GM18511 (cell line): ENCODE measurements at regions not wholly inside any gene's neighbourhood (a gene's known extent, or its start where the extent isn't known, plus 50 kb on each side); places are given as distances from the start of the nearest gene placed in this dataset.
"Not testable (repeated sequence)": the region's sequence is repeated elsewhere in the genome, so short reads cannot be mapped to it uniquely, and the experiment has no call there.

ENCODE experiments used
- ATAC-seq: cut with Tn5 transposase; IDR thresholded peaks from one replicate; pipeline ENCODE4 v1.9.1; 2021; ENCODE audit warnings: mild to moderate bottlenecking, moderate library complexity; ENCODE audit not compliant: unreplicated experiment

DNA sequence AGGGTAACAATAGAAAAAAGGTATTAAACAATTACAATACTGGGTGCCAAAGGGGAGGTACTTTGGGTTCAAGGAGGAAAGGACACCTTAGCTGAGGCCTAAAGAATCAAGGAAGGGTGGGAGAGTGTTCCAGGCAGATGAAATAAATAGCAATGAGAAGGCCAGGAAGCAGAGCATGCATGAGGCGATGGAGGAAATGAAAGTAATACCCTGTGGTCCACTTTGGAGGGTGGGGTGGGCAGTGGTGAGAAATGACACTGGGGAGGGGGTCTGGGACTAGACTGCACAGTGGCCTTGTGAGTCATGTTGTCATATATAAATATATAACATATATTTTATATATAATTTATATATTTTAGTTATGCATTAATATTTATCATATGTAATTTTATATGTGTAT lies 55.9 kb downstream of the BHLHE40 start:
- no peak for ATAC-seq

- ATAC-seq: no peak
These were observed 56.6 kb downstream of the BHLHE40 start for GRCh38 chr3:5035692-5036391.

DNA sequence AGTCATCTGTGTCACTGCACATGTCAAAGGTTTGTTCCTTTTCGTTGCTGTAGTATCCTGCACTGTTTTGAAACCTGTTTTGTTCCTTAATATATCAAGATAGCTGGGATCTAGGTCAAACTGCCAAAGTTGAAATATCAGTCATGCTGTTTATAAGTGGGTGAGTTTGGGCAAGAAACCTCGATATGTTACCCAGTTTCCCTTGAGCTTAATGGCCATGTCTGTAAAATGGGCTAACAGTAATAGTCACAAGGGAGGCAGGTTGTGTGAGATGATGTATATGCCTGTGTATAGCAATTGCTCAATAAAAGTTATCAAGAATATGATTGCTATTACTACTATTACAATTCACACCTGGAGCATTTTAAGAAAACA lies 57.1 kb downstream of the BHLHE40 start:
- ATAC-seq: no peak

GRCh38 chr3:5036858-5037257 lies 57.6 kb downstream of the BHLHE40 start:
- no peak for ATAC-seq

- ATAC-seq: no peak
These were observed 60.3 kb downstream of the BHLHE40 start for GRCh38 chr3:5039585-5039984.

DNA sequence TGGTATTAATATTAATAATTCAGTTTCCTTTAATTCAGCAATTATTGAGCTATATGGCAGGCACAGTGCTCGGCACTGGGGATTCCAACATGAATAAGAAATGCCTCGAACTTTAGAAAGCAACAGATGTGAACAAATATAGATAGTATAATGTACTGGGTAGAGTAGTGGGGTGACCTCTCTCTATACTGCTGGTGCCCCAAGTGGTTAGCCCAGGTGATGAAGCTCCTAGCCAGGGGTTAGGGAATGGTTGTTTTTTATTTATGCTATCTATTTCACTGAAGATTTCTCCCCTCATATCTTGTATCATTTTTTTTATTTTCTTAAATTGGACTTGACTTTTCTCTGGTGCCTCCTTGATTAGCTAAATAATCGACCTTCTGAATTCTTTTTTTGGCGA lies 62.1 kb downstream of the BHLHE40 start:
- ATAC-seq: no peak

DNA sequence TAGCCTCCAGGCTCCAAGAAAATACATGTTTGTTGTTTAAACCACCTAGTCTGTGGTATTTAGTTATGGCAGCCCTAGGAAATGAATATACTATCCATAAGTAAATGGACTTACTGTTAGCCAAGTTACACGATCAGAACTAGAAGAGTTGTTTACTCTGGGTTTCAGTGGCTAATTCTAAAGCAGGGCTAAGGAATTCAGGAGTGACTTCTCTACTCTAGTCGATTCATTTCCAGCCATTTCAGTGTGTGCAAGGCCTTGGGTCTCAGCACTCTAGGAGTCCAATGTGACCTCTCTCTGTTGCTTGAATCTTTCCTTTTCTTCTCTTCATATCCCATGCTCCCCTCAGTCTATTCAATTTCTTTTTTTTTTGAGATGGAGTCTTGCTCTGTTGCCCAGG lies 66.7 kb downstream of the BHLHE40 start:
- ATAC-seq: no peak

DNA sequence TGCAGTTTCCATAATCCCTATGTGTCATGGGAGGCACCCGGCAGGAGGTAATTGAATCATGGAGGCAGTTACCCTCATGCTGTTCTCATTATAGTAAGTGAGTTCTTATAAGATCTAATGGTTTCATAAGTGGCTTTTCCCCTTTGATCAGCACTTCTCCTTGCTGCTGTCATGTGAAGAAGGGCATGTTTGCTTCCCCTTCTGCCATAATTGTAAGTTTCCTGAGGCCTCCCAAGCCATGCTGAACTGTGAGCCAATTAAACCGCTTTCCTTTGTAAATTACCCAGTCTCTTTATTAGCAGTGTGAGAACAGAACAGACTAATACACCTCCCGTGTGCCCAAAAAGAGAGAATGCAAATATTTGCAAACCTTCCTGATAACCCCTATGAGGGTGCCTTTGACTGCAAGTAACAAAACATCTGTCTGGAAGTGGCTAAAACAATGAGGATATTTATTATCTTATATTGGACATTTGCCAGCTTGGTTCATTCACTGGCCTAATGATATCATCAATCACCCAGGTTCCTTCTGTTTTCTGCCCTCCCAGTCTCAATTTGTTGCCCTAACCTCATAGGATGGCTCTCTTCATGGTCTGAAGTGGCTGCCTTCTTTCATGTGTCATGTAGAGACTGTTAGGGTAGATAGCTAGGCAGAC lies 68.7 kb downstream of the BHLHE40 start:
- ATAC-seq: no peak

- ATAC-seq: peak; percentile 67
These were observed 70.3 kb upstream of the ARL8B start for GRCh38 chr3:5051772-5052171.

DNA sequence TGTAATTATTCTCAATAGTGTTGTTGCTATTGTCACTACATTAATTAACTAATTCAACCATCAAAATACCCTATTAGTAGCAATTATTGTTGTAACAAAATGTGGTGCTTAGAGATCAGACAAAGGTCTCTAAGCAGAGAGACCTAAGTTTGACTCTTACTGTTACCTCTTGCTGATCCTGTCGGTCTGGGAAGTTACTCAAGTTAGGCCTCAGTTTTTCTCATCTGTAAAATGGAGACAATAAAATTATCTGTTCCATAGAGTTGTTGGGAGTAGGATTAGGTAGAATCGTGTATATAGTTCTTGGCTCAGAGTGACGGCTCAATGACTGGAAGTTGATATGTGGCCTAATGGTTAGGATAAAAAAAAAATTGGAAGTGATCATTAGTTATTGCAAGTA lies 69.8 kb upstream of the ARL8B start:
- ATAC-seq: no peak

DNA sequence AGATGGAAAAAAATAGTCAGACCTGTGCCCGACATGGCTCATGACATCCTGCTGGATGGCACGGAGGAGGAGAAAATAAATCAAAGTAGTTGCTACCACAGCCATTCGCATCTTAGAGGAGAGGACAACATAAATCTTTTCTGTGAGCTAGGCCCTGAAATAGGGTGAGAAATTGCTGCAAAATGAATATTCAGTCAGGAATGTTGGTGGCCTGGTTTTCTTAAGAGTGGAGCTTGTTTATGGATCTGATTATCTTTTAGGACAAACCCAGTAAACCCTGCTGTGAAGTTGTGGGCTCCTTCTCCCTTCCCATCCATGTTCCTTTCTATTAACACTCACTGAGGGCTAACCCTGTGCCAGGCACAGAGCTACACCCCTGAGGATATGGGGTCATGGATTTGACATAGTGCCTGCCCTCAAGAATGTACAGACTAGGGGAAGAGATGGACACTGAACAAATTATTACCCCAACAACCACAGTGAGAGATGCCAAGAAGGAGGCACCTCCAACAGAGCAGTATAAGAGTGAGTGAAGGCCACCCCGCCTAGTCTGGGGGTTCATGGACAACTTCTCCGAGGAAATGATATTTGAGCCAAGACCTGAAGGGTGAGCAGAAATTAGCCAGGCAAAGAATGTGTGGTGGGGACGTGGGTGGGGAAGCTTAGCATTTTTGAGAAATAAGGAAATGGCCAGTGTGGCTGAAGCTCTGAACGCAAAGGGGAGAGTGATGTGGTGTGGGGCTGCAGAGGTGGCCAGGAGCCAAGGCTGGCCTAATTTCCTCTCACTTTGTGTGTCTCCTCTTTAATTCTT lies 68.9 kb upstream of the ARL8B start:
- no peak for ATAC-seq

DNA sequence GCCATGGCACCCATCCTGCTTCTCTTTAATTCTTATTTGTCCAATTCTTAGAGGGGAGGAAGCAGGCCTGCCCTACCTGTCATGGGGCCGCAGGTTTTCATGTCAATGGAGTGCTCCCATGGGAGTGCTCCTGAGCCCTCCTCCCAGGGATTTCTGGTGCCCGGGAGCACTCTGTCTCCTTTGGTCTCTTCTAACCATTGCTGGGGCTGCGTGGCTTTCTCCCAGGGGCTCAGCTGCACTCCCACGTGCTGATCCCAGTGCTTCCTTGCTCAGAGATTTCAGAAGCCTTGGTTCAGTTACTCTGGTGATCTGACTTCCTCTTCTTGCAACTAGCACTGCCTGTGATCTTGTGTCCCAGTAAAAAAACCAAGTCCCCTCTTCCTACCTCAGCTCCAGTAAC lies 68.0 kb upstream of the ARL8B start:
- no peak for ATAC-seq

DNA sequence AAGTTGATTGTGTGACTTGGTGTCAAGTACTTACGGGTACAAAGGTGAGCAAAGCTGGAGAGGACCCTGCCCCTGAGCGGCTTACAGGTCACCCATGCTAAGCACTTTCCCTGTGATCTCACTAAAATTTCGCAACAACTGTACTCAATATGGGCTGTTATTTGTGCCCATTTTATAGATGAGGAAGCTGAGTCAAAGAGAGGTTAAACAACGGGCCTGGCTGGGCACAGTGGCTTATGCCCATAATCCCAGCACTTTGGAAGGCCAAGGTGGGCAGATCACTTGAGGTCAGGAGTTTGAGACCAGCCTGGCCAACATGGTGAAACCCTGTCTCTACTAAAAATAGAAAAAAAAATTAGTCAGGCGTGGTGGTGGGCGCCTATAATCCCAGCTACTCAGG lies 67.5 kb upstream of the ARL8B start:
- not testable (repeated sequence) for ATAC-seq

DNA sequence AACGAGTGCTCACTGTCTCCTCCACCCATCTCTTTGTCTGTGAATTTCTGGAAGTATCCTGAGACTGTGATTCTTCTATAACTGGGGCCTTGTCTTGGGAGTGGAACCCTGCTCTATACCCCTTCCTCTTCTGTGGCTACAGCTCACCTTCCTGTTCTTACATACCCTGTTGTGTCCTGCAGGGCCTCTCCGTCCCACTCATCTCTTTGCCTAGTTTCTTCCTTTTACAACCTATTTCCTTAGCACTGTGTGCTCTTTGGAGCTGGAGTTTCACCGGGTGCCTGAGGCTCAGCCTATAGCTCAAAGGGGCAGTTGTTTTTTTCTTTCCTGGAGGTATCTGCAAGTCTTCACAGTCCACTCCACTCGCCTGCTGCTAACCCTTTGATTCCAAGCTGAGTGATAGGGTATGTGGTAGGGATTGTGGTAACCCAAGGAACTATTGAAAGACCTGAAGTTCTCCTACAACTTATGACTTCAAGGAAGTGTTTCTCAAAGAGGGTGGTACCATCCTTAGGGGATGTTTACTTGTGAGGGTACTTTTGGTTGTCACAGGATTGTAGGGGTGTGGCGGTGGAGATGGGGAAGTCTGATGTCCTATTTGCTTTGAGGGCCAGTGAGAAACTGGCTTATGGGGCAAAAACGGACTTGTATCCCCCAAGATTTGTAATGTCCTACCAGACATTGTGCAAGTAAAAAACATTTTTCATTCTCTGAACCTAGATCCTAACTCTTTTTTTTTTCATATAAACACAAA lies 66.6 kb upstream of the ARL8B start:
- ATAC-seq: no peak

DNA sequence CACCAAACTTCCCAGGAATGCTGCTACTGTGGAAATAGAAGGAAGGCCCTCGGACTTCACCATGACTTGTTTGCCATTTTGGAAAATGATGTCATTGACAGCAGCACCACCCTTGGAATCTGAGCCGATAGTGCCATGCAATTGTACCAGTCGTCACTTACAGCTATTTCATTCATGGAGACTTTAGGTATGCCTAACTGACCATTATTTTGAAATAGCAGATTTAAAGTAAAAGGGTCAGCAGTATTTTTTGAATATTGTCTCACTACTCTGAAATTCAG lies 66.0 kb upstream of the ARL8B start:
- ATAC-seq: no peak

GRCh38 chr3:5057272-5057671 lies 64.8 kb upstream of the ARL8B start:
- ATAC-seq: no peak

DNA sequence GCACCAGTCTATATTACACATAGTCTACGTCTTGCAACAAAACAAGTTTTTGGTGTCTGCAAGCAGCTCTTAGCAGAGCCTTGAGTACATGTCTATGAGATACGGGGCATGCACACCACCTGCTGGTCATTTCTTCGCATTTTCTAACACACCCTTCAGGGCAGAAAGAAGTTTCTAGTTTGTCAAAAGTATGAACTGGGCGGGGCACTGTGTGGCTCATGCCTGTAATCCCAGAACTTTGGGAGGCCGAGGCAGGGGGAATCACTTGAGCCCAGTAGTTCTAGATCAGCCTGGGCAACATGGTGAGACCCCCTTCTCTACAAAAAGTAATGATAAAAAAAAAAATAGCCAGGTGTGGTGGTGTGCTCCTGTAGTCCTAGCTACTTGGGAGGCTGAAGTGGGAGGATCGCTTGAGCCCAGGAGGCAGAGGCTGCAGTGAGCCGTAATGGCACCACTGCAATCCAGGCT lies 64.2 kb upstream of the ARL8B start:
- peak; percentile 85 for ATAC-seq

GRCh38 chr3:5058471-5058951 lies 63.6 kb upstream of the ARL8B start:
- ATAC-seq: no peak

DNA sequence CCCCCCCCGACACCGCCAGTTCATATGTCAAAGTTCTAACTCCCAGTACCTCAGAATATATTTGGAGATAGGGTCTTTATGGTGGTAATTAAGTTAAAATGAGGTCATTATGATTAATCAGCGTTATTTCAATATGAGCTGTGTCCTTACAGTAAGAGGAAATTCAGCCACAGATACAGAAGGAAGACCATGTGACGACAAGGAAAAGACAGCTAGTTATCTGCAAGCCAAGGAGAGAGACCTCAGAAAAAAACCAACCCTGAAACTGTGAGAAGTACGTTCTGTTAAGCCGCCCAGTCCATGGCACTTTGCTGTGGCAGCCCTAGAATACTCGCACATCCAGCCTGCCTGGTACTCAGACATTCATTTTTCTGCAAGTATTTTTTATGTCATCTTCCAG lies 62.3 kb upstream of the ARL8B start:
- no peak for ATAC-seq

DNA sequence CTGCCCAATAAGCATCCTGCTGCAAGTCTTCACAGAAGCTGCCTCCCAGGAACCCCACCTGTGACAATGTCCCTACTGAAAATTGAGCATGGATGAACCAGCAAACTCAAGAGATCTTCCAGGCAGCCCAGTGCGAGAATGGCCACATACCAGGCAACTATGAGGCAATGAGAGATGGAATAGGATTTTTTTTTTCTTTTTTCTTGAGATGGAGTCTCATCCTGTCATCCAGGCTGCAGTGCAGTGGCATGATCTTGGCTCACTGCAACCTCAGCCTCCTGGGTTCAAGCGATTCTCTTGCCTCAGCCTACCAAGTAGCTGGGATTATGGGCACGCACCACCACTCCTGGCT lies 60.9 kb upstream of the ARL8B start:
- ATAC-seq: no peak

- no peak for ATAC-seq
These were observed 58.4 kb upstream of the ARL8B start for GRCh38 chr3:5063724-5064123.
